CMK (cell line): ENCODE measurements at regions not wholly inside any gene's neighbourhood (a gene's known extent, or its start where the extent isn't known, plus 50 kb on each side); places are given as distances from the start of the nearest gene placed in this dataset.
"Not testable (repeated sequence)": the region's sequence is repeated elsewhere in the genome, so short reads cannot be mapped to it uniquely, and the experiment has no call there.

Experiments
- DNase-seq: peaks from one replicate; pipeline ENCODE4 v3.0.0-alpha.2; 2010; ENCODE audit warnings: low read depth

DNA sequence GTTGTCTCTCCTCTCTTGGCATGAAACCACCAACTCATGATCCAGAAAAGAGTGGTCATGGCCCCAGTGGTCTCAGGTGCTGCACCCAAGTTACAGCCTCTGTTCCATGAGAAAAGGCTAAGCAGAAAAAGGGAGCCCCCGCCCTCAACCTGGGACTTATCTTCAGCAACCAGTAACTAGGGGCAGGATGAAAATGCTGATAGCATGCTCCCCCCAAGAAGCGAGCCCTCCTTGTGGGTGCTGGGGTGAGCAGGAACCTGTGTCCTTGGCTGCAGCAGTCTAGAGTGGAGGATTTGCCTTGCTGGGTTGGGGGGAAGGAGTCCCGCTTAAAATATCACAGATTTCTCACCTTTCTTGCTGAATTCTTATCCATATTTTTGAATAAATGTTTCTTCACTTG is 490.0 kb downstream of the SUCLG1 start:
- no peak for DNase-seq

DNA sequence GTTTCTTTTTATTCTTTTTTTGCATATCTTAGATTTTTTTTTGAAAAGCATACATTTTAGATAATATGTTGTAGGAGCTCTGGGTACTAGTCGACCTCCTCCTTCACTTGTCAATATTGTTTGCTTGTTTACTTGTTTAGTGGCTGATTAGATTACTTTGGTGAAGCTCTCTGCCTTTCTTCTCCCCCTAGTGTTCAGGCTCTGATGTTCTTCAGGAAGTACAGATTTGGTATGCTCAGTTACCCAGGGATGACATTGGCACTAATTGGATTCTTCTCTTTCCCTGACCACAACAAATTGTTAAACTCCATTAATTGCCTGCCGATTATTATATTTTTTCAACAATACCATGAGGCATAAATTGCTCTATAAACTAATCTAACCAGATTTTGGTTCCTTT is 491.2 kb downstream of the SUCLG1 start:
- no peak for DNase-seq

DNA sequence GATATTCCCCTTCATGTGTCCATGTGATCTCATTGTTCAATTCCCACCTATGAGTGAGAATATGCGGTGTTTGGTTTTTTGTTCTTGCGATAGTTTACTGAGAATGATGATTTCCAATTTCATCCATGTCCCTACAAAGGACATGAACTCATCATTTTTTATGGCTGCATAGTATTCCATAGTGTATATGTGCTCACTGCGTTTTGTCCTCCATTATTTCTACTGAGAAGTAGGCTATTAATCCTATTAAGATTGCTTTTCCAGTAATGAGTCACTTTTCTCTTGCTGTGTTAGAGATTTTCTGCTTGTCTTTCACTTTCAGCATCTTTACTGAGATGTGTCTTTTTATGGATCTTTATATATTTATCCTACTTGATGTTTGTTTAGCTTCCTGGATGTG is 492.1 kb downstream of the SUCLG1 start:
- not testable (repeated sequence) for DNase-seq

DNA sequence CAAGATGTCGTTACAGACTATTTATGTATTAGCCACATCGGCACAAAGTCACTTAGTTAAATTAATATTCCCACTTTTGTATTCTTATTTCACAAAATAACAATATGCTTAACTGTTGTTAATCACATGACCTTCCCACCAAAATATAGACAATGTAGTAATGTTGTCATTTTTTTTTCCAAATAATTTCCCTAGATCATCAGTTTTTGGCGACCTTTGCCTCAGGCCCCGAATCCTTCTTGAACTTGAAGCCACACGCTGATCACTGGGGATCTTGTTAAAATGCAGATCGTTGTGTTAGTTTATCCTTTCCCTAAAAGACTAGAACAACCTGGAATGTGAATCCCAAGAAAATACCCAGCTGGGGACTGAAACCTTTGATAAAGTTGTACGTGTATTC is 497.6 kb downstream of the SUCLG1 start:
- DNase-seq: no peak

DNA sequence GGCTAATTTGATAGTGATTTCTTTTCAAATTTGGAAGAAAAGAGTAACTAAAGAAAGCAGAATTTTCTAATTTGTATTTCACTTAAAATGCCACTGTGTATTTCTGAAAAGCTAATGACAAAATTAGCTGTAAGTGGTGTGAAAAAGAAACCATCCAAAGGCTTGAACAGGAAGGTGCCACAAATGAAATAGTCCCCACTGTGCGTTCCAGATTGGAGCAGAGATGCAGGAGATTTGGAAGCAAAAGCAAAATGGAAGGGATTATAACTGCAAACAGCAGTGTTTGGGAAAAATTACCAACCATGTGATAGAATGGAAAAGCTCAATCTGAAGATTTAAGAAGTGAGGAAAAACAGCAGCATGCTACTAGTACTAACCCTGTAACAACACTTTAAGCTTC is 498.7 kb downstream of the SUCLG1 start:
- DNase-seq: no peak

DNA sequence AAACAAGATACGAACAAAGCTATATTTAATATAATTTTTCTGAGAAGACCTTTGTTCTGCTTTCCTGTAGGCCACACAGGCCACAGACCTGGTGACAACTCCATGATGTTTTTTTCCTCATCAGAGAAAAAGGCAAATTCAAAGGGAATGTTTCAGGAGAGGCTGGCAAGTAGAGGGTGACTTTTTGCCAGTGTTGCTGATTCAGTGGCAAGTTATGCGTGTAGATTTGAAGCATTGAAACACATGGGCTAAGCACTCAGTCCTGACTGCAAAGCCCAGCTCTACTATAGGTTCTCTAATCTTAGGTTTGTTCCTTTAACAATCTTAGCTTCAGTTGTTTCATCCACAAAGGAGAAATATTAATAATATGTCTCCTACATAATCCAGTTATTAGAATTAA is 499.8 kb downstream of the SUCLG1 start:
- no peak for DNase-seq

DNA sequence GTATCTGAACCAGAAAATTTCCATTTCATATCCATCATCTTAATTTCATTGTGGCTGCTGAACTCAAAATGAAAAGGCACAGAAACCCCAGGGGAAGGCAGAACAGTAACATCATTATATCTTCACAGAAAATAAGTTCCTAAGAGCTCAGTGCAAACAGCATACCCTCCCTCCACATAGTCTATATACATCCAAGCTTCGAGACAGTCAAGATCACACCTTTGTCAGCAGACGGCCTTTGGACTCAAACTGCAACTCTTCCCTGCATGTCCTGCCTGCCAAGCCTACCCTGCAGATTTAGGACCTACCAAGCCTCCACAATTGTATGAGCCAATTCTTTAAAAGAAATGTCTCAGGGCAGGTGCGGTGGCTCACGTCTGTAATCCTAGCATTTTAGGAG is 502.1 kb downstream of the SUCLG1 start:
- no peak for DNase-seq

DNA sequence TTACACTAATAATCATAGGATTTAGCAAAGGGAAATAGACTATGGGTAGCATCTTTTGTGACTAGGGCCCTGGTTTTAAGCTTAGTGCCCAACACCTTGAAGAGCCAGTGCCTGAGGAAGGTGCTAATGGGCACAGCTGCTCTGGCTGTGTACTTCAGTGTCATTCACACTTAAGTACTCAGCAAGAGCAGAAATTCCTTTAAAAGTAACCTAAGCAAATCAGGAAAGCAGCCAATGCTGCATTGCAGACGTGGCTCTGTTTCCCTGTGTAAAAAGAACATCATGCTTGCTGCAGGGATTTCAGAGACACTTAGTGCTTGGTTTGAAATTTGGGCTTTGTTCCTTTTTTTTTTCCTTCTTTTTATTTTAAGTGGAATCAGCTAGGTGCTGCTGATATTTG is 505.4 kb downstream of the SUCLG1 start:
- DNase-seq: no peak

DNA sequence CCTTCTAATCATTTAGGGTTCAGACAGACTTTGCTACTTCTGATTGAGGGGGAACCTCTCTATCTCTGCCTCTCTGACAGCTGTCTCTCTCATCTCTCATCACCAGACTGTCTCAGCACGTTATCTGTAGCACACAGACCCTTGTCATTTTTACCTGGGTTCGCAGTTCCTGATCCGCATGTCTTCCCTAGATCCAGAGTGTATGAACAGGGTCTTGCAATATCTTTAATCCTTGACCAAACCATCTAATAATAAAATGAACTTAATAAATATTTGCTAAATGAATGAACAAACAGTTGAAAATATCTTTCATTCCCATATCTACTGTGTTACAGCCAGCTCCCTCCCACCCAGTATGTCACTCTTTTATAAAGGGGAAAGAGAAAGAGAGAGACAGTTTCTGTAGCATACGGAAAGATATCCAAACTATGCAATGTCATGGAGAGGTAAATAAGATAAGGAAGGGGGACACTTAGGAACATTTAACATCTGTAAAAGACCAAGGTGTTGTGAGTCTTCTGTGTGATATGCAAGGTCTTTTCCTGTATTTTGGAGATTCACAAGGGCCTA is 507.6 kb downstream of the SUCLG1 start:
- DNase-seq: no peak

DNA sequence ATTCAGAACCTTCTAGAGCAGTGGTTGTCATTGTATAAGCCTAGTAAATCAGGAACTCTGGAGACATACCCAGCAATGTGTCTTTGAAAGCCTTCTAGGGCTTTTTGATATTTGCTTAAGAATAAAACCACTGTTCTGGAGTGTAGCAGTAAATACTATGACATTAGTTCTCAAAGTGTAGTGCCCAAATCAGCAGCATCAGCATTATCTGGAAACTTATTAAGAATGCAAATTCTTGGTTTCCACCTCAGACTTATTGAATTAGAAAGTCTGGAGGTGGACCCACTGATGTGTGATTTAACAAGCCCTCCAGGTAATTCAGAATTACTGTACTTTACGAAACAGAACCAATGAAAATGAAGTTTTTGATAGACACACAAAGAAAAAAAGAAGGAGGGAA is 509.7 kb downstream of the SUCLG1 start:
- no peak for DNase-seq

DNA sequence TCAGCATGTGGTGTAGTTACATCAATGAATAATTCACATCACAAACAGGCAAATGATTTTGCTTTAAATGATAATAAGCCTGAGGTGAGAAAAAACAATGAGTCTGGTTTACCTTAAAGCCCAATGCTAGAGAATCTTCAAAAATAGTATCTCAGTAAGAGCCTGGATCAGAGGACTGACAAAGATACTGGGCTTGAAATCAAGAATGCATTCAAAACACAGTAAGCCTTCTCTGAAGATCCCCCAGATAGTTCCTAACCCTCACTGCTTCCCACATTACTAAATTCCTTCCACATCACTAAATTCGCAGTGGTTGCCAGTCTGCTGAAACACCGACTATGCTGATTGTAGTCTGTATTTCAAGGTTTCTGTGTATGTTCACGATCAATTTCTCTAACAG is 514.9 kb downstream of the SUCLG1 start:
- no peak for DNase-seq

DNA sequence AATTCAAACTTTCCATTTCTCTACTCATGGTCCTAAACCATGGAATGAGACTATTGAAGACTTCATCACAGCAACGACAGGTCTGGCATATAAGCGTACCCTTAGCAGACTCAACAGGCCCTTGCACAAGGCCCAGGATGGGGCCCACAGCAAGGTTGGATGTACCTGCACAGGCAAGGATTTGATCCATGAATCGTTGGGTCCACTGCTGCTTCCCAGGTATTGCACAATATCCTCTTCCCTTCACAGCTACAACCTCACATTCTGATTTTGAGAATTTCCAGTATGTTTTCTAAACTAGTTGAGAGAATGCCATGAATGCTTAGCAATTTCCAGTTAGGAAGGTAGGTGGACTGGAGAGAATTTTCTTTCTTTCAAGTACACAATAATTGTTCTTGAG is 515.8 kb downstream of the SUCLG1 start:
- DNase-seq: no peak

DNA sequence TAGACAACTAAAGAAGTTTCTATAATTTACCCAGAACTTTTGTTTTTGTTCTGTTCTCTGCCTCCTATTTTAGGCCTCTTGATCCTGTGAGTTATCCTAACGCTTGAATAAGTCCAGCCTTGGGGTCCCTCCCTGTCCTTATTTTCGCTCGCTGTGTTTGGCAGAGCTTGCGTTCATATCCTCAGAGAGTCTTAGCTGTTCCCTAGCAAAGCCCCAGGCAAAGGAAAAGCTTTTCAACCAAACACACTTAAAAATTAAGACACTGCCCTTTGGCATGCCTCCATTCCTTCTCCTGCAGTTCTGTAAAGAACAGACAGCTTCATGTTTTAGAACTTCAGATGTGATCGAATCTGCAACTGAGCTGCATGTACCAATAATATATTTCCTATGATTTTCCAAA is 517.2 kb downstream of the SUCLG1 start:
- DNase-seq: no peak

DNA sequence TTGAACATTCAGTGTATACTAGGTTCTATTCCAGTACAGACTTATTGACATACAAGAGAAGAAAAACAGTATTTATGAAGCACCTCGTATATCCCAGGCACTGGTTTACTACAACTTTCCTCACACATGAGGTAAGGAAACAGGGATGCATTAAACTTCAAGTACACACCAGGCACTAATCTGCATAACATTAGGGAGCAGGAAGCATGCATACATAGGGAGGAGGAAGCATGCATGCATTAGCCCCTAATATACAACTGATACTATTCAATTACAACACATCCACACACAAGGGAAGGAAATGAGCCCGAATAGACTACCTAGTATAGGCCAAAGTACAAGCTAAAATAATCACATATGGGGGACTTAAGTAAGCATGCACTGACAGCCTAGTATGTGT is 525.3 kb downstream of the SUCLG1 start:
- no peak for DNase-seq

DNA sequence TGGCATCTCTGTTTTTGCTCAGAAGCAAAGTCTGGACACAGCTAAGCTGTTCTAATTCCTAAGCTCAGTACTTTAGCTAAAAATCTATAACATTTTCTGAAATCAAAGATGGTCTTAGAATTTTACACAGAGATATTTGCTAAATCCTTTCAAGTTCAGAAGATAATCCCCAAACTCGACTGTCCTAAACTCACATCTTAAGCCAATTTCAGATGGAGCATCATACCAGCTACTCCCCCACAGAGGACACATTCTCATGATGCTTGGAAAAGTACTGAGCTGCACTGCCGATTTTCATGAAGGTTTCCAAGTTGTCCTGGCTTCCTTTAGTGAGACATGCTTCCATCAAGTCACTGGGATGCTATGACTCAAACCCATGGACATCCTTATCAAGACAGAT is 535.5 kb downstream of the SUCLG1 start:
- DNase-seq: no peak

DNA sequence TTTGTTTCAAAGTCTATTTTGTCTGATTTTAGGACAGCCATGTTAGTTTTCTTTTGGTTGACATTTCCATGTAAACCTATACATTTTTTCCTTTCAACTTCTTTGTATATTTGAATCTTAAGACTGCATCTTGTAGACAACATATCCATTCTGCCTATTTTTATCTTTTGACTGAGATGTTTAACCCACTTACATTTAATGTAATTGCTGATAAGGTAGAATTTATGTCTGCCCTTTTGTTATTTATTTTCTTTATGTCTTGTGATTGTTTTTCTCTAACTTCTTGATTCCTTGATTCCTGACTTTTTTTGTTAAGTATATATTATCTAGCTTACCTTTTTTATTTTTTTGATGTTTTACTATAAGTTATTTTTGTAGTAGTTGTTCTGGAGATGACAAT is 542.5 kb downstream of the SUCLG1 start:
- no peak for DNase-seq

DNA sequence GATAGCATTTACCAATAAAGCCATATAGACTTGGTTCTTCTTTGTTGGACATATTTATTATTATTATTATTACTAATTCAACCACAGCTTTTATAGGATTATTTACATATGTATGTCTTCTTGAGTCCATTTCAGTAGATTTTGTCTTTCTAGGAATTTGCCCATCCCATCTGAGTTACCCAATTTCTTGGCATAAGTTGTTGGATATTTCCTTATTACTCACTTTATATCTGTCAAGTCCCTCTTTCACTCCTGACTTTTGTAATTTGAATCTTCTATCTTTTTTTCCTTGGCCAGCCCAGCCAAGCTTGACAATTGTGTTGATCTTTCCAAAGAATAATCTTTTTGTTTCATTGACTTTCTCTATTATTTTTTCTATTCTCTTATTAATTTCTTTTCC is 543.7 kb downstream of the SUCLG1 start:
- DNase-seq: no peak

DNA sequence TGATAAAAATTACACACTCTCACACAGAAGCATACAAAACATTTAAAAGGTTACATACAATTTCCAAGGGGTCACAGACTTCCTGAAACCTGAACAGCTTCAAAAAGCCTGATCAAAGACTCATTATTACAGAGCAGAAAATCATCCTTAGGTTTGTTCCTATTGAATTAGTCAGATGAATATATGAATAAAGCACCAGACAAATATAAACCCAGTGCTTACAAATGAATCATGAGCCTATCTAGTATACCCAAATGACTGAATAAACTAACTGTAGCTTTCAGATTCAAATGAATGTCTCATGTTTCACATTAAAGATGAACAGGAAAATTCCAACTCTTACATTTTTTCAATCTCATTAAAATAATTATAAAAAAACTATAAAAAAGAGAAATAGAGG is 550.3 kb downstream of the SUCLG1 start:
- no peak for DNase-seq

DNA sequence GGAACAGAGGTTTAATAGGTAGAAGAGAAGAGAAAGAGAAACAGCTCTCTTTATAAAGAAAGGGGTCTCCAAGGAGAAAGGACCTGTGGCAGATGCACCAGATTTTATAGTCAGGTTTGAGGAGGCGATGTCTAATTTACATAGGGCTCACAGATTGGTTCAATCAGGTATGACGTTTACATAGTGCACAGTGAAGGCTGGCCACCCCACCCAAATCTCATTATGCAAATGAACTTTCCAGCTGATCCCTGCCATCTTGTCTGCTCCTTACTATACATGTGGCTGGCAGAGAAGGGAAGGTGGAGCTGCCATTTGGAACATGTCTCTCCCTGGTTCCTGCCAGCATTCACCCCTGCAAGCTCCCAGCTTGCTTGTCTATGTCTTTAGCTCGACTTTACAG is 557.8 kb downstream of the SUCLG1 start:
- no peak for DNase-seq

DNA sequence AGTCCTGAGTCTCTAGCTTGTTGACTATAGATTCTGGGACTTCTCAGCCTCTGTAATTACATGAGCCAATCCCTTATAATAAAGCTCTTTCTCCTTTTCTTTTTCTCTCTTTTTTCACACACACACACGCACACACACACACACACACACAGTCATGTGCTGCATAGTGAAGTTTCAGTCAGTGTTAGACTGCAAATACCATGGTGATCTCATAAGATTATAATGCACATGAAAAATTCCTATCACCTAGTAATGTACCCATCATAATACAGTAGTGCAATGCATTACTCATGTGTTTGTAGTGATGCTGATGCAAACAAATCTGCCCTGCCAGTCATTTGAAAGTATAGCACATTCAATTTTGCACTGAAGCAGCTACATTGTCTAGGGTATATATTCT is 558.2 kb downstream of the SUCLG1 start:
- no peak for DNase-seq

DNA sequence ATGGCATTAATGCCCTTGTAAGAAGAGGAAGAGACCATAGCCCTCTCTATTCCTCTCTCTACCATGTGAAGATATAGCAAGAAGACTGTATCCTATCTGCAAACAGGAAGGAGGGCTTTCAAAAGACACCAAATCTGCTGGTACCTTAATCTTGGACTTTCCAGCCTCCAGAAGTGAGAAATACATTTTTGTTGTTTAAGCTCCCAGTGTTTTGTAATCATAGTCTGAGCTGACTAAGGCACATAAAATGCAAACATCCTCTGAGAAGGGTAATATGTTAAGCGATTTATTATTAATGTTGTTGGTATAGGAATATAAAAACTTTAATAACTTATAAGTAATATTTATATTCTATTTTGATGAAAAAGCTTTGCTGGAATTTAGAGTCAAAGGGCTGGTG is 559.8 kb downstream of the SUCLG1 start:
- no peak for DNase-seq

DNA sequence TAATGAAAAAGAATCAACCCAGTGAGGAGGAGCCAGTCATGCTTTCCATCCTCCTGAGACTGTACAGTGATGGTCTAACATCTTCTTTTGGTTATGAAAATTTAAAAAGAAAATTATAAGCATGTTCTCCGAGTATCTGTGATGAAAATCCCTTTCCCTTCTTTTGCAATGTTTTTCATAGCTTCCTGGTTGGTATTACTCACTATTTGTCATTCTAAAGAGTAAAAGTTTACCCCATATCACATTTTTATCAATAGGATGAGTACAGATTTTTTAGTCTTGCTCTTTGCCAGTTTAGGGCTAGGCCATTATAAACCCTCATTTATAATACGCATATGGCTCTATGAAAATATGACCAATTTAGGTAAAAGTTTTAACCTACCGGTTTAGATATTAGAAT is 564.1 kb downstream of the SUCLG1 start:
- no peak for DNase-seq

DNA sequence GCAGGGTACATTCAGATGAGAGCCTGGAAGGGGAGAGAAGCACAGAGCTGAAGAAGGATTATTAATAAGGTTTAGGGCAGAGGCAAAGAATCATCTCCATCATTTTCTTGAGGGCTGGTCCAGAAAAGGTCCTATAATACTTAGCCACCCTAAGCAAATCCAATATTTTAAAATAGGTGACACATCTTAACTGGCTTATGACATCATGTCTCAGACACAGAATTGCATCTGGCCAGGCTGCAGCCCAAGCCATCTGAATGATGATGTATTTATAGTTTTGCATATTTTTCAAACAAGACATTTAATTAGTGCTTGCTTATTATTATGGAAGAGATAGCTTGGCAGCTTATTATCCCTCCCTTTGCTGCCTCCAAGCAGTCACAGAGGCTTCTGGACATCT is 571.3 kb downstream of the SUCLG1 start:
- DNase-seq: no peak

DNA sequence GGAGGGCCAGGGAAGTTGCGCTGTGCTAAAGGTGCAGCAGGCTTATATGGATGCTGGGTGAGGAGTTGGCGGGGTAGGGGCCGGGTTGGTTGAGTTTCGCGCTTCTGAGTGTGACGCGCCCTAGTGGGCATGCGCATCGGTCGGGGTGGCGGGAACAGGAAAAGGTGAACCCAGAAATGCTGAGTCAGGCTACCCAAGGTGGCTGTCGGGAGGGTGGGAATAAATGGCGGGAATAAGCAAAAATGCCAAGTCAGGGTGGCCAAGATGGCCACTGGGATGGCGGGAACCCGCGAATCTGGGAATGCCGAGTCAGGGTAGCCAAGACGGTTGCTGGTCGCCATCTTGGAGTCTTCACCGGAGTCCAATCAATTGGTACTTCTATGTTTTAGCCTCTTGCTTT is 580.0 kb downstream of the SUCLG1 start:
- no peak for DNase-seq

DNA sequence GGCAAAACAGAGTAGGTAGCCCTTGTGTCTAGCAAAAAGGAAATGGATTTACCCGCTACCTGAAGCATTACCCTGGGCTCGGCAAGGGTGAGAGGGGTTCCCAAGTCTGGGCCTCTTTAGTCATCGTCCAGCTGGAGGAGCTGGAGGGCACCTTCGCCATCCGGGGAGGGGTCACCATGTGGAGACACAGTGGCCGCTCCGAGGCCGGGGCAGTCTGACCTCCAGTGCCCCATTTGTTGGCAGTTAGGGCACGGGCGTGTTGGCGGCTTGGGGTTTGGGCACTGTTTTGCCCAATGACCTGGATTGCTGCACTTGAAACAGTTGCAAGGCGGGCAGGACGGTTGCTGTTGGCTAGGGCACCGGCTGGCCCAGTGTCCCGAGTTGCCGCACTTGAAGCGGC is 581.8 kb downstream of the SUCLG1 start:
- not testable (repeated sequence) for DNase-seq
